ENCODE measurements at regions not wholly inside any gene's neighbourhood (a gene's known extent, or its start where the extent isn't known, plus 50 kb on each side); places are given as distances from the start of the nearest gene placed in this dataset.

GRCh38 chr3:194077602-194078001 lies 58.3 kb upstream of the HES1 start:
- WGBS, 2 donors = 64 to 86% methylated on average over 2 of the region's 2 CpGs
- no peak for DNase-seq
- Histone ChIP-seq H3K9me3 (no peaks in the 10 kb centered on the region), H3K4me3 (no peak overlapping the region), H3K27ac (no peak overlapping the region), H3K36me3 (ENCODE audit: low read depth, missing control alignments) (no peaks in the 10 kb centered on the region), H3K4me1 (no peaks in the 10 kb centered on the region), H3K27me3 (no peaks in the 10 kb centered on the region)
- intact Hi-C loops (cut with DNase I; ENCODE audit: low total_unique reads) = no loop called here
- TF ChIP-seq POLR2A (IDR thresholded peaks at IDR 0.05) (no peak), CTCF (IDR thresholded peaks at IDR 0.05) (no peak)

GRCh38 chr3:194078045-194078821 lies 57.7 kb upstream of the HES1 start:
- Histone ChIP-seq H3K4me1 (no peaks in the 10 kb centered on the region), H3K4me3 (no peak overlapping the region), H3K27ac (no peak overlapping the region), H3K27me3 (no peaks in the 10 kb centered on the region), H3K36me3 (ENCODE audit: low read depth, missing control alignments) (no peaks in the 10 kb centered on the region), H3K9me3 (no peaks in the 10 kb centered on the region)
- TF ChIP-seq POLR2A (IDR thresholded peaks at IDR 0.05) (no peak), CTCF (IDR thresholded peaks at IDR 0.05) (no peak)
- no peak for DNase-seq
- 38 to 52% methylated on average over 8 of the region's 8 CpGs for WGBS, 2 donors
- intact Hi-C loops (cut with DNase I; ENCODE audit: low total_unique reads) = no loop called here

GRCh38 chr3:194079702-194080172 lies 56.2 kb upstream of the HES1 start:
- H3K9me3 ChIP-seq = no peaks in the 10 kb centered on the region
- H3K4me3 ChIP-seq = no peak overlapping the region
- no peak for DNase-seq
- no peaks in the 10 kb centered on the region for H3K27me3 ChIP-seq
- H3K27ac ChIP-seq = no peak overlapping the region
- no peak for TF ChIP-seq CTCF (IDR thresholded peaks at IDR 0.05)
- TF ChIP-seq POLR2A (IDR thresholded peaks at IDR 0.05) = no peak
- no peaks in the 10 kb centered on the region for H3K4me1 ChIP-seq
- WGBS, 2 donors = 78 to 84% methylated on average over 14 of the region's 14 CpGs
- H3K36me3 ChIP-seq (ENCODE audit: low read depth, missing control alignments) = no peaks in the 10 kb centered on the region
- intact Hi-C loops (cut with DNase I; ENCODE audit: low total_unique reads) = no loop called here

GRCh38 chr3:194080436-194080835 lies 55.5 kb upstream of the HES1 start:
- no peak for DNase-seq
- intact Hi-C loops (cut with DNase I; ENCODE audit: low total_unique reads) = no loop called here
- WGBS, 2 donors = 60 to 64% methylated on average over 1 to 7 of the region's 7 CpGs
- H3K27me3 ChIP-seq = no peaks in the 10 kb centered on the region
- no peaks in the 10 kb centered on the region for H3K36me3 ChIP-seq (ENCODE audit: low read depth, missing control alignments)
- no peaks in the 10 kb centered on the region for H3K9me3 ChIP-seq
- TF ChIP-seq CTCF (IDR thresholded peaks at IDR 0.05) (no peak), POLR2A (IDR thresholded peaks at IDR 0.05) (no peak)
- H3K27ac ChIP-seq = no peak overlapping the region
- no peak overlapping the region for H3K4me3 ChIP-seq
- no peaks in the 10 kb centered on the region for H3K4me1 ChIP-seq
